Peyer's patch (tissue), 4 donors: ENCODE measurements at regions not wholly inside any gene's neighbourhood (a gene's known extent, or its start where the extent isn't known, plus 50 kb on each side); places are given as distances from the start of the nearest gene placed in this dataset.
"Not testable (repeated sequence)": the region's sequence is repeated elsewhere in the genome, so short reads cannot be mapped to it uniquely, and the experiment has no call there.

Experiments
- DNase-seq, 3 donors: peaks; one replicate each; pipeline ENCODE4 v3.0.0-alpha.2; 2017 to 2019
- H3K27ac ChIP-seq, 4 donors: fragments of 200-600 bp; sonication (generic); one replicate each; pipeline ENCODE4 v1.5.1; 2016 to 2019
- H3K27me3 ChIP-seq, 2 donors: fragments of 200-600 bp; sonication (generic); one replicate each; pipeline ENCODE4 v1.5.1; 2019
- H3K36me3 ChIP-seq, 3 donors: fragments of 200-600 bp; sonication (generic); one replicate each; pipeline ENCODE4 v1.5.1; 2016 to 2019
- H3K4me1 ChIP-seq, 4 donors: fragments of 200-600 bp; sonication (generic); one replicate each; pipeline ENCODE4 v1.5.1; 2016 to 2019
- H3K4me3 ChIP-seq, 4 donors: fragments of 200-600 bp; sonication (generic); 1 replicate in 3 of 4; 2 replicates in 1 of 4; pipeline ENCODE4 v1.5.1; 2016 to 2019; ENCODE audit warnings: mild to moderate bottlenecking in 1 of 4
- H3K9me3 ChIP-seq, 4 donors: fragments of 200-600 bp; sonication (generic); one replicate each; pipeline ENCODE4 v1.5.1; 2016 to 2019; ENCODE audit warnings: mild to moderate bottlenecking in 1 of 4
- CTCF ChIP-seq, 6 experiments: fragments of 450-650 bp in 4 of 6; fragments of 200-600 bp in 2 of 6; sonication (generic) in 1 of 6; IDR thresholded peaks; one replicate each; pipeline ENCODE4 v1.5.1; 2017 to 2019; ENCODE audit warnings: antibody characterized with exemption in 6 of 6, mild to moderate bottlenecking in 3 of 6, moderate library complexity in 1 of 6
- POLR2A ChIP-seq, 2 donors: fragments of 450-650 bp; IDR thresholded peaks; one replicate each; pipeline ENCODE4 v1.5.1; 2017; ENCODE audit warnings: antibody characterized with exemption in 2 of 2, mild to moderate bottlenecking in 2 of 2, moderate library complexity in 2 of 2

GRCh38 chr10:53664282-53665019 is 891.9 kb upstream of the MBL2 start:
- Histone ChIP-seq H3K27ac (no peak overlapping the region), H3K27me3 (no peaks in the 10 kb centered on the region), H3K36me3 (no peaks in the 10 kb centered on the region), H3K4me3 (no peak overlapping the region), H3K9me3 (peaks cover 0 to 2% (median 0%) of the 10 kb centered on the region in 4 donors), H3K4me1 (peaks cover 0 to 5% (median 0%) of the 10 kb centered on the region in 4 donors)
- no peak for DNase-seq
- TF ChIP-seq CTCF (IDR thresholded peaks at IDR 0.05) (no peak), POLR2A (IDR thresholded peaks at IDR 0.05) (no peak)

- no peaks in the 10 kb centered on the region for H3K4me1 ChIP-seq
- no peaks in the 10 kb centered on the region for H3K27me3 ChIP-seq
- TF ChIP-seq POLR2A (IDR thresholded peaks at IDR 0.05) (no peak), CTCF (IDR thresholded peaks at IDR 0.05) (no peak)
- H3K27ac ChIP-seq: no peak overlapping the region
- no peak overlapping the region for H3K4me3 ChIP-seq
- no peaks in the 10 kb centered on the region for H3K9me3 ChIP-seq
- no peaks in the 10 kb centered on the region for H3K36me3 ChIP-seq
- DNase-seq: no peak
These were observed 878.2 kb upstream of the MBL2 start for GRCh38 chr10:53650794-53651193.

GRCh38 chr10:53647221-53647620 is 874.6 kb upstream of the MBL2 start:
- H3K27ac ChIP-seq, H3K36me3 ChIP-seq, DNase-seq, H3K27me3 ChIP-seq, H3K9me3 ChIP-seq, H3K4me3 ChIP-seq, H3K4me1 ChIP-seq: not testable (repeated sequence)

GRCh38 chr10:53646525-53646924 is 873.9 kb upstream of the MBL2 start:
- no peak for DNase-seq
- Histone ChIP-seq H3K27me3 (no peaks in the 10 kb centered on the region), H3K4me3 (no peak overlapping the region), H3K27ac (no peak overlapping the region), H3K4me1 (no peaks in the 10 kb centered on the region), H3K36me3 (no peaks in the 10 kb centered on the region), H3K9me3 (no peaks in the 10 kb centered on the region)
- TF ChIP-seq POLR2A (IDR thresholded peaks at IDR 0.05) (no peak), CTCF (IDR thresholded peaks at IDR 0.05) (no peak)

- Histone ChIP-seq H3K9me3 (no peaks in the 10 kb centered on the region), H3K36me3 (no peaks in the 10 kb centered on the region), H3K4me3 (no peak overlapping the region), H3K4me1 (no peaks in the 10 kb centered on the region), H3K27ac (no peak overlapping the region), H3K27me3 (no peaks in the 10 kb centered on the region)
- DNase-seq: no peak
- TF ChIP-seq POLR2A (IDR thresholded peaks at IDR 0.05) (no peak), CTCF (IDR thresholded peaks at IDR 0.05) (no peak)
These were observed 873.4 kb upstream of the MBL2 start for GRCh38 chr10:53645951-53646350.

GRCh38 chr10:53638006-53638405 is 865.4 kb upstream of the MBL2 start:
- TF ChIP-seq CTCF (IDR thresholded peaks at IDR 0.05): no peak
- no peak for TF ChIP-seq POLR2A (IDR thresholded peaks at IDR 0.05)

More at GRCh38 chr10:53638006-53638405, 865.4 kb upstream of the MBL2 start:
- Histone ChIP-seq H3K4me3 (no peak overlapping the region), H3K9me3 (no peaks in the 10 kb centered on the region), H3K27ac (no peak overlapping the region), H3K27me3 (no peaks in the 10 kb centered on the region), H3K4me1 (no peaks in the 10 kb centered on the region), H3K36me3 (no peaks in the 10 kb centered on the region)
- no peak for DNase-seq
